PC-9 (cell line): ENCODE measurements at regions not wholly inside any gene's neighbourhood (a gene's known extent, or its start where the extent isn't known, plus 50 kb on each side); places are given as distances from the start of the nearest gene placed in this dataset.

ENCODE experiments used
- EZH2 ChIP-seq: fragments of 200-600 bp; sonication (generic); IDR thresholded peaks from 2 replicates; pipeline ENCODE4 v1.8.0; 2017; ENCODE audit warnings: antibody characterized with exemption, low read depth
- TF ChIP-seq, protein P1 (sequence below): fragments of 200-600 bp; sonication (generic); conservative IDR thresholded peaks from 2 replicates; pipeline ENCODE4 v1.6.1; 2017; ENCODE audit warnings: mixed run types, antibody characterized with exemption, mild to moderate bottlenecking, moderate library complexity

DNA sequence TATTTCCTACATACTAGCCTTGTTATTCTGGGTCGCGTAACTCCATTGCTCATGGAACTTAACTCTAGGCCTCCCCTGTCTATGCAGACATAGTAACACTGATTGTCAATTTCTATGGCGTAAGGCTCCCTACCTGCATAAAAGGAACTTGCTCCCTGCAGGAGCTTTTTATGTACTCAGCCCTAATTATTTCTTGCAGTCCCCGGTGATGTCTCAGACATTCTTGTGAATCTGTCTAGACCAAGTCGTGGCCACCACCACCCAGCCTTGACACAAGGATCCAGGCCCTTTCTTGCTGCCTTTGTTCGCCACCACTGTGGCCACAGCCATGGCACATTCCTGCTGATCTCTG is 189.5 kb upstream of the CTAGE1 start:
- TF ChIP-seq, protein P1, sequence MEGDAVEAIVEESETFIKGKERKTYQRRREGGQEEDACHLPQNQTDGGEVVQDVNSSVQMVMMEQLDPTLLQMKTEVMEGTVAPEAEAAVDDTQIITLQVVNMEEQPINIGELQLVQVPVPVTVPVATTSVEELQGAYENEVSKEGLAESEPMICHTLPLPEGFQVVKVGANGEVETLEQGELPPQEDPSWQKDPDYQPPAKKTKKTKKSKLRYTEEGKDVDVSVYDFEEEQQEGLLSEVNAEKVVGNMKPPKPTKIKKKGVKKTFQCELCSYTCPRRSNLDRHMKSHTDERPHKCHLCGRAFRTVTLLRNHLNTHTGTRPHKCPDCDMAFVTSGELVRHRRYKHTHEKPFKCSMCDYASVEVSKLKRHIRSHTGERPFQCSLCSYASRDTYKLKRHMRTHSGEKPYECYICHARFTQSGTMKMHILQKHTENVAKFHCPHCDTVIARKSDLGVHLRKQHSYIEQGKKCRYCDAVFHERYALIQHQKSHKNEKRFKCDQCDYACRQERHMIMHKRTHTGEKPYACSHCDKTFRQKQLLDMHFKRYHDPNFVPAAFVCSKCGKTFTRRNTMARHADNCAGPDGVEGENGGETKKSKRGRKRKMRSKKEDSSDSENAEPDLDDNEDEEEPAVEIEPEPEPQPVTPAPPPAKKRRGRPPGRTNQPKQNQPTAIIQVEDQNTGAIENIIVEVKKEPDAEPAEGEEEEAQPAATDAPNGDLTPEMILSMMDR: no peak
- TF ChIP-seq EZH2: no peak
